Rectal smooth muscle tissue (tissue), 1 donor: ENCODE measurements at regions not wholly inside any gene's neighbourhood (a gene's known extent, or its start where the extent isn't known, plus 50 kb on each side); places are given as distances from the start of the nearest gene placed in this dataset.

Experiments
- H3K27ac ChIP-seq: one replicate; pipeline ENCODE4 v1.7.0; 2013; ENCODE audit warnings: low read depth, low read length, inconsistent platforms
- H3K27me3 ChIP-seq: one replicate; pipeline ENCODE4 v1.7.0; 2013; ENCODE audit warnings: low read length; ENCODE audit not compliant: control insufficient read depth, insufficient read depth
- H3K36me3 ChIP-seq: one replicate; pipeline ENCODE4 v1.7.0; 2013; ENCODE audit warnings: low read length; ENCODE audit not compliant: control insufficient read depth, insufficient read depth
- H3K4me1 ChIP-seq: one replicate; pipeline ENCODE4 v1.7.0; 2013; ENCODE audit warnings: low read length; ENCODE audit not compliant: control insufficient read depth, insufficient read depth
- H3K4me3 ChIP-seq: one replicate; pipeline ENCODE4 v1.7.0; 2013; ENCODE audit warnings: low read length
- H3K9ac ChIP-seq: one replicate; pipeline ENCODE4 v1.7.0; 2013; ENCODE audit warnings: low read length

DNA sequence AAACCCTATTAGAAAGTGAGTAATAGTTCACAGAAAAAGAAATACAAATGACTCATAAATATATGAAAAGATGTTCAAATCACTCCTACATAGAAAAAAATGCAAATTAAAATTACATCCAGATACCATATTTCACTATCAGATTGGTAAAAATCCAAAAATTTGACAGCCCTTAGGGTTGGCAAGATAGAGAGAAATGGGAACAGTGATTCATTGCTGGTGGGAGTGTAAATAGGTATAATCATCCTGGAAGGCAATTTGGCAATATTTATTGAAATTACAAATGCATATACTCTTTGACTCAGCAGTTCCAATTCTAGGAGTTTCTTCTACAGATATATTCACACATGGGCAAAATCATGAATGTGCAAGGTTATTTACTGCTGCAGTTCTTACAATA lies 273.5 kb downstream of the NR2F1-AS1 start:
- Histone ChIP-seq H3K27ac (no peak overlapping the region), H3K4me1 (no peaks in the 10 kb centered on the region), H3K27me3 (no peaks in the 10 kb centered on the region), H3K4me3 (no peak overlapping the region), H3K36me3 (no peaks in the 10 kb centered on the region), H3K9ac (no peak overlapping the region)

GRCh38 chr5:93305984-93306383 lies 275.0 kb downstream of the NR2F1-AS1 start:
- no peaks in the 10 kb centered on the region for H3K27me3 ChIP-seq
- H3K27ac ChIP-seq: no peak overlapping the region
- no peak overlapping the region for H3K9ac ChIP-seq
- no peak overlapping the region for H3K4me3 ChIP-seq
- no peaks in the 10 kb centered on the region for H3K36me3 ChIP-seq
- no peaks in the 10 kb centered on the region for H3K4me1 ChIP-seq

- H3K4me1 ChIP-seq: no peaks in the 10 kb centered on the region
- no peaks in the 10 kb centered on the region for H3K27me3 ChIP-seq
- no peak overlapping the region for H3K9ac ChIP-seq
- no peaks in the 10 kb centered on the region for H3K36me3 ChIP-seq
- H3K4me3 ChIP-seq: no peak overlapping the region
- H3K27ac ChIP-seq: no peak overlapping the region
Observed at GRCh38 chr5:93304456-93305250, 276.4 kb downstream of the NR2F1-AS1 start.

GRCh38 chr5:93303291-93303691 lies 277.7 kb downstream of the NR2F1-AS1 start:
- Histone ChIP-seq H3K27ac (no peak overlapping the region), H3K36me3 (no peaks in the 10 kb centered on the region), H3K4me3 (no peak overlapping the region), H3K27me3 (no peaks in the 10 kb centered on the region), H3K9ac (no peak overlapping the region), H3K4me1 (no peaks in the 10 kb centered on the region)

DNA sequence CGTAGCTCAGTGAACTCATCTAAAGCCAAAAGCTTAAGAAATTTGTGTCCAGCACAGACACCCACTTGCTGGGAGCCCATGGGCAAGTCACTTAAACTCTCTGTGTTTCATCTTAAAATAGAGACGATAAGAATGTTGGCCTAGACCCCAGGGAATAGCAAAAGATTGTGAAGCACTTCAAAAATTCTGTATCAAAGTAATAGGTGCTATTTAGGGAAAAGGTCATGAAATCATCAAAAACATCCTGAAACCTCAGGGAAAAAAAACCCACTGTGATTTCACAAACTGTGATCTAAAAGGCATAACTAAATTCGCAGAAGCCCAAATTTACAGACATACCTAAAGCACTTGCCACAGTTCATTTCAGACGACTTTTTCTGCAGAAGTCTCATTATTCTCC lies 278.3 kb downstream of the NR2F1-AS1 start:
- H3K27ac ChIP-seq: no peak overlapping the region
- H3K4me1 ChIP-seq: no peaks in the 10 kb centered on the region
- no peak overlapping the region for H3K4me3 ChIP-seq
- no peaks in the 10 kb centered on the region for H3K27me3 ChIP-seq
- no peak overlapping the region for H3K9ac ChIP-seq
- no peaks in the 10 kb centered on the region for H3K36me3 ChIP-seq

DNA sequence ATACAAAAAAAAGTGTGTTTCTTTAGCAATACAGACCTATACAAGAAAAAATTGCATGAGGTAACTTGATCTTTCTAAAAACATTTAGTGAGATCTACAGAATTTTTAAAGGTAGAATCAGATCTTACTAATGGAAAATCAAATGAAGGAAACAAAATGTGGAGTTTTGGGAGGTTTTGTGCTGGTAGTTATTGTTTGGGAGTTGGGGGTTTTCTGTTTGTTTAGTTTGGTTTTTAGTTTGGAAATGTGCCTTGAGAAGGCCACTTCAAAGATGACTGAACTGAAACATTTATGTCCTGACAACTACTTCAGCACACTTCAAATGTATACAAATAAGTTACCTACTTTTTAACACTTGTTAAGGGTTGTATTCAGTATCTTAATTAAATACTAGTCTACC lies 280.1 kb downstream of the NR2F1-AS1 start:
- Histone ChIP-seq H3K4me3 (no peak overlapping the region), H3K27me3 (no peaks in the 10 kb centered on the region), H3K36me3 (no peaks in the 10 kb centered on the region), H3K9ac (no peak overlapping the region), H3K4me1 (no peaks in the 10 kb centered on the region), H3K27ac (no peak overlapping the region)

DNA sequence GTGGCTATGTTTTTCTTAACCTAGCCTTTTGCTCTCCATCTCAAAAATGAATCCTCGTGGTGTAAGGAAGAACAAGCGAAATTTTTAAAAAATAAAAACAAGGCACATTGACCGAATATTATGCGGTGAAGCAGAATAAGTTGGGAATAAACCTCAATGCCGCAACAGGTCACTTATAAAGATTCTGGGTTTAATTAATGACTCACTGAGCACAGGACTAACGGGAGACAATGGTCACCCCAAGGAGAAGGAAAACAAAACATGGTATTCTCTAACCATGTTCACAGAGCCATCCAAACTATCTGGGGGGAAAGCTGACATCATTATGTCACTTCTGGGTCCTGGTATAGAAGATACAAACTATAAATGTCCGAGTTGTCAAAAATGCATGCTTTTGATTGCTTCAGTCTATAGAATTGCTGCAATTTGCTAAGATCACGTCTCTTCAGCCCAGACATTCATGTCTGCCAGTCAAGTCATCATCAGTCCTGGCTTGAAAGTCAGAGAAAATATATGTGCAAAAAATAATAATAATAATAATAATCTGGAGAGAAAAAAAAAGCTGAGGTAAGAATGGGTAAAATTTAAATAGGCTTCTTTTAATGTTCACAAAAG lies 280.6 kb downstream of the NR2F1-AS1 start:
- Histone ChIP-seq H3K36me3 (no peaks in the 10 kb centered on the region), H3K4me3 (no peak overlapping the region), H3K27ac (no peak overlapping the region), H3K27me3 (no peaks in the 10 kb centered on the region), H3K4me1 (no peaks in the 10 kb centered on the region), H3K9ac (no peak overlapping the region)

- no peaks in the 10 kb centered on the region for H3K4me1 ChIP-seq
- H3K27ac ChIP-seq: no peak overlapping the region
- H3K4me3 ChIP-seq: no peak overlapping the region
- no peaks in the 10 kb centered on the region for H3K36me3 ChIP-seq
- no peak overlapping the region for H3K9ac ChIP-seq
- H3K27me3 ChIP-seq: no peaks in the 10 kb centered on the region
Observed at GRCh38 chr5:93299681-93300308, 281.2 kb downstream of the NR2F1-AS1 start.

DNA sequence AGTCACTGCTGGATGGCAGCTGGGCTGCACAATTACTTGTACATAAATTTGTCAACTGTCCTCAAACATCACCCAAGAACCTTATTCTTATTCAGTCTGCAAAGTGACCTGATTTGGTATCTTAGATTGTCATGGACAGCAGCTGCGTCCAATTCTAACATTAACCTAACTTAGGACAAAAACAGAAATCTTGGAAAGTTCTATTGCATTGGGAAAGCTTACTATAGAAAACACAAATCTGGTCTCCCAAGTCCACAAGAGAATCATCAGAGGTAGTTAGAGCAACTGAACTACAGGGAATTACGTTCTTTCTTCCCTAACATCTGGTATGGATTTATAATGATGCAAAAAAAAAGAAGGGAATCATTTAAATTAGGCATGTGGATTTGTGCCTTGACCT lies 283.9 kb downstream of the NR2F1-AS1 start:
- Histone ChIP-seq H3K27ac (no peak overlapping the region), H3K9ac (no peak overlapping the region), H3K27me3 (no peaks in the 10 kb centered on the region), H3K4me1 (no peaks in the 10 kb centered on the region), H3K36me3 (no peaks in the 10 kb centered on the region), H3K4me3 (no peak overlapping the region)

DNA sequence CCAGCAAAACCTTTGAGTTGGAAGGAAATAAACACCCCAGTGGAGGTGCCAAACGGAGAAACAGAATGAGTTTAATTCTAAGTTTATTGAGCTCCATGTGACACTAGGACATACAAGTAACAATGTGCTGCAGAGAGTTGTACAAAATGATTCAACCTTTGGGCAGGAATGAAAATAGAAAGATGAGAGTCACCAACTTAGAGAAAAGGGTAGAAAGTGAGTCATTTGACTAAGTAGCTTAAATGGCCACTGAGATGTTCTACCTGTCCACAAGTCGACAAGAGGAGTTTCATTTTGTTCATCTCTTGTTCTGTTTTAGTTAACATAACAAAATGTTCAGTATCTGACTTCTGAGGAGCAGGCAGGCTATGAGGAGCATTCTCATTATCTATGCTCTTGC lies 284.7 kb downstream of the NR2F1-AS1 start:
- Histone ChIP-seq H3K4me1 (no peaks in the 10 kb centered on the region), H3K27me3 (no peaks in the 10 kb centered on the region), H3K36me3 (no peaks in the 10 kb centered on the region), H3K27ac (no peak overlapping the region), H3K9ac (no peak overlapping the region), H3K4me3 (no peak overlapping the region)

DNA sequence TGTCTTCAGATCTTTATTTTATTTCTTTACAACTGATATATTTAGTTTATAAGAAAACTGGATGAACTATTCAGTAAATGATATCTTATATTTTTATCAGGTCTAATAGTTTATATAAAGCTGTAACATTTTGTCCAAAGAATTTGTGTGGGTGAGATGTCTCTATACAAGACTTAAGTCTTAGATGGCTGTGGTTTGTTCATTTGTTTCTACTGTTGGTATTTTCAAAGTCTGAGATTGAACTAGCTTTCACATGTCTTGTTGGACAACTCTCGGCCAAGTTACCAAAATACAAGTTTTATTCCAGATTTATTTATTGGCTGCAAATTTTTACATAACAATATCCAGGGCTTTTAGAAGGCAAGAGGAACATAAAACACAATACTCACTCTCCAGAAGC lies 286.0 kb downstream of the NR2F1-AS1 start:
- no peaks in the 10 kb centered on the region for H3K36me3 ChIP-seq
- no peak overlapping the region for H3K27ac ChIP-seq

GRCh38 chr5:93294199-93294598 lies 286.8 kb downstream of the NR2F1-AS1 start:
- H3K4me3 ChIP-seq: no peak overlapping the region
- no peaks in the 10 kb centered on the region for H3K4me1 ChIP-seq
- no peaks in the 10 kb centered on the region for H3K27me3 ChIP-seq
- no peaks in the 10 kb centered on the region for H3K36me3 ChIP-seq
- no peak overlapping the region for H3K27ac ChIP-seq
- H3K9ac ChIP-seq: no peak overlapping the region

More for the DNA sequence above, 286.0 kb downstream of the NR2F1-AS1 start:
- Histone ChIP-seq H3K4me1 (no peaks in the 10 kb centered on the region), H3K9ac (no peak overlapping the region), H3K4me3 (no peak overlapping the region), H3K27me3 (no peaks in the 10 kb centered on the region)
